B cell (primary cell): ENCODE measurements at regions not wholly inside any gene's neighbourhood (a gene's known extent, or its start where the extent isn't known, plus 50 kb on each side); places are given as distances from the start of the nearest gene placed in this dataset.

ENCODE experiments used
- ATAC-seq: fragments of 200-7000 bp; cut with Tn5 transposase; one replicate; pipeline ENCODE4 v1.10.0; 2021; ENCODE audit warnings: low read depth, mild to moderate bottlenecking, moderate number of reproducible peaks, moderate library complexity
- CTCF ChIA-PET: fragments of 350-600 bp; sonication (Branson Sonifier 250); formaldehyde crosslinking; loops from one replicate; lab custom pipeline; 2021; ENCODE audit warnings: antibody characterized with exemption, inconsistent platforms; lab: Charles Lee
- POLR2A ChIA-PET: fragments of 350-600 bp; sonication (Branson Sonifier 250); formaldehyde crosslinking; loops from one replicate; lab custom pipeline; 2021; ENCODE audit warnings: antibody characterized with exemption; lab: Charles Lee
- DNase-seq: peaks from one replicate; pipeline ENCODE4 v3.0.0; 2013
- H2AFZ ChIP-seq: 2 replicates; pipeline ENCODE4 v1.6.1; 2012; ENCODE audit warnings: mild to moderate bottlenecking, low read depth, low read length; ENCODE audit not compliant: insufficient read depth, poor library complexity, severe bottlenecking
- H3K27ac ChIP-seq, 2 donors: 1 replicate in 1 of 2; 2 replicates in 1 of 2; pipeline ENCODE4 v1.5.1; 2012 to 2013; ENCODE audit warnings: low read length in 2 of 2, mild to moderate bottlenecking in 2 of 2, moderate library complexity in 1 of 2
- H3K27me3 ChIP-seq, 4 experiments: fragments of 200-600 bp in 1 of 4; sonication (generic) in 1 of 4; replicated peaks in 1 of 4; 1 replicate in 2 of 4; 2 replicates in 2 of 4; pipeline versions ENCODE4 v1.6.1 to v1.7.0; 2013 to 2016; ENCODE audit warnings: low read length in 3 of 4, mild to moderate bottlenecking in 2 of 4, mixed read lengths in 1 of 4, moderate library complexity in 1 of 4; ENCODE audit not compliant: insufficient read depth in 4 of 4, control insufficient read depth in 3 of 4; ENCODE audit errors: control extremely low read depth in 1 of 4
- H3K36me3 ChIP-seq, 2 experiments: replicated peaks in 1 of 2; 1 replicate in 1 of 2; 2 replicates in 1 of 2; pipeline versions ENCODE4 v1.6.1 to v1.7.1; 2013; ENCODE audit warnings: low read length in 1 of 2; ENCODE audit not compliant: insufficient read depth in 2 of 2, control insufficient read depth in 1 of 2; ENCODE audit errors: control extremely low read depth in 1 of 2, extremely low read depth in 1 of 2
- H3K4me1 ChIP-seq, 2 donors: fragments of 200-600 bp in 1 of 2; sonication (generic) in 1 of 2; 1 replicate in 1 of 2; 2 replicates in 1 of 2; pipeline versions ENCODE4 v1.5.1 to v1.6.1; 2013 to 2017; ENCODE audit warnings: low read length in 2 of 2; ENCODE audit not compliant: control insufficient read depth in 2 of 2, insufficient read depth in 2 of 2
- H3K4me2 ChIP-seq: replicated peaks from 2 replicates; pipeline ENCODE3; 2012; ENCODE audit warnings: mild to moderate bottlenecking, low read depth, low read length; ENCODE audit not compliant: poor library complexity, severe bottlenecking
- H3K4me3 ChIP-seq, 5 experiments: fragments of 200-600 bp in 1 of 5; sonication (generic) in 1 of 5; 1 replicate in 3 of 5; 2 replicates in 2 of 5; pipeline versions ENCODE4 v1.5.1 to v1.7.0; 2011 to 2016; ENCODE audit warnings: low read length in 4 of 5, mild to moderate bottlenecking in 4 of 5, low read depth in 2 of 5, control low read depth in 1 of 5, moderate library complexity in 1 of 5; ENCODE audit not compliant: insufficient read depth in 1 of 5; ENCODE audit errors: control extremely low read depth in 1 of 5, extremely low read depth in 1 of 5
- H3K79me2 ChIP-seq: fragments of 200-600 bp; sonication (generic); one replicate; pipeline ENCODE4 v1.6.0; 2016; ENCODE audit warnings: low read length; ENCODE audit not compliant: control insufficient read depth, insufficient read depth
- H3K9ac ChIP-seq: fragments of 200-600 bp; sonication (generic); 2 replicates; pipeline ENCODE4 v1.6.1; 2017; ENCODE audit warnings: mild to moderate bottlenecking, low read length, moderate library complexity
- H3K9me3 ChIP-seq, 3 donors: one replicate each; pipeline versions ENCODE4 v1.6.1 to v1.7.1; 2013; ENCODE audit warnings: low read length in 2 of 3; ENCODE audit not compliant: control insufficient read depth in 2 of 3, insufficient read depth in 1 of 3; ENCODE audit errors: control extremely low read depth in 1 of 3
- H4K20me1 ChIP-seq: 2 replicates; pipeline ENCODE4 v1.6.0; 2012; ENCODE audit warnings: mild to moderate bottlenecking, low read length; ENCODE audit not compliant: insufficient read depth, control insufficient read depth, poor library complexity, severe bottlenecking
- H3K27ac Mint-ChIP-seq: one replicate; pipeline ENCODE4 v1.8.0; 2021; ENCODE audit warnings: mixed read lengths
- H3K27me3 Mint-ChIP-seq: one replicate; pipeline ENCODE4 v1.8.0; 2021; ENCODE audit warnings: mixed read lengths
- H3K4me1 Mint-ChIP-seq: one replicate; pipeline ENCODE4 v1.8.0; 2021; ENCODE audit warnings: mixed read lengths
- H3K4me3 Mint-ChIP-seq: one replicate; pipeline ENCODE4 v1.8.0; 2021; ENCODE audit warnings: mixed read lengths
- H3K9me3 Mint-ChIP-seq: one replicate; pipeline ENCODE4 v1.8.0; 2022; ENCODE audit warnings: mixed read lengths; ENCODE audit not compliant: insufficient read depth
- EZH2 ChIP-seq: IDR thresholded peaks from 2 replicates; pipeline ENCODE4 v1.6.1; 2012; ENCODE audit warnings: borderline replicate concordance, low read depth, mild to moderate bottlenecking, moderate library complexity, low read length; ENCODE audit not compliant: insufficient read depth, poor library complexity, severe bottlenecking
- WGBS: methylation state at CpG from one replicate; pipeline ENCODE4 v1.1.5; 2013; ENCODE audit warnings: missing lambda C conversion rate; ENCODE audit not compliant: insufficient coverage; 5-methylcytosine and 5-hydroxymethylcytosine counted together
- intact Hi-C: fragments of 100-400 bp; cut with micrococcal nuclease; formaldehyde crosslinking; loops from one replicate; pipeline ENCODE4 v1.10.0; 2022
- TF ChIP-seq, protein P1 (sequence below): fragments of 200-600 bp; IDR thresholded peaks from one replicate; pipeline ENCODE4 v1.8.0; 2022; ENCODE audit warnings: antibody characterized with exemption, mild to moderate bottlenecking

DNA sequence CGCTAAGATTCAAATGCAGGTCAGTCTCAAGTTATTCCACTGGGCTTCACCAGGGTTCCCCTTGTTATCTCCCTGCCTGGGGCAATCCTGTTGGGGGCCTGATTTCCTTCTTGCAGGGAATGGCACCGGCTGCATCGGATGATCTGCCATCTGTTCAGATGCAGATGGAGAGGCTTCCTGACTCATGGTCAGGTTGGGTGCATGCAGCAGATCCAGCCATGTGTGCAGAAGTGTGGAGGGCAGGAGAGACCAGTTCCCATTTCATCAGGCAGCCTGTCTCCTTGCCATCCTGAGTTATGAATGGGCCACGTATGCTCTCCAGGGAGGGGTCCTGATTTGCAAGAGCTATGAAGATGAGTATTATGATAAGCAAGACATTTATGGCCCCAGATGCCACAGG is 161.2 kb upstream of the PLET1 start:
- CTCF ChIA-PET = no interaction called here
- H3K9me3 Mint-ChIP-seq = no peaks in the 10 kb centered on the region

DNA sequence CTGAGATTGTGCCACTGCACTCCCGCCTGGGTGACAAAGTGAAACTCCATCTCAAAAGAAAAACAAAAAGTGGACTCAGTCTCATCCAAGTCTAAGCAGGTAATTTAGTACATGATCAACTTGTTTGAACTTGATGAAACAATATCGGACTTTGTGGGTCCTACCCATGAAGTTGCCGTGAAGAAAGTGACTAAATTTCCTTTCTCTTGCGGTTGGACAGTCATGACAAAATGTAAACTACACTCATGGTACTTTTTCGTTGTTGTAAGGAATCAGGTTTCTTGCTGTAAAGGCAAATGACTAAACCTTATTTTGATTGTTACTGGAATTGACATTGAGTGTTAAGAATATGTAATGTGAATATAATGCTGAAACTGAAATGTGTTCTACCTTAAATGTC is 164.5 kb upstream of the PLET1 start:
- no peaks in the 10 kb centered on the region for H3K79me2 ChIP-seq
- H3K9me3 ChIP-seq = peaks cover 0 to 6% (median 1%) of the 10 kb centered on the region in 3 donors
- Mint-ChIP-seq H3K27ac (no peak overlapping the region), H3K4me3 (no peak overlapping the region), H3K4me1 (no peaks in the 10 kb centered on the region), H3K9me3 (peaks cover 12% of the 10 kb centered on the region), H3K27me3 (no peaks in the 10 kb centered on the region)
- H3K9ac ChIP-seq = no peak overlapping the region
- H4K20me1 ChIP-seq = no peaks in the 10 kb centered on the region
- no peak overlapping the region for H3K4me3 ChIP-seq
- DNase-seq (no peak), ATAC-seq (no peak)
- intact Hi-C loops = no loop called here
- POLR2A ChIA-PET = no interaction called here
- CTCF ChIA-PET = no interaction called here
- TF ChIP-seq, protein P1, sequence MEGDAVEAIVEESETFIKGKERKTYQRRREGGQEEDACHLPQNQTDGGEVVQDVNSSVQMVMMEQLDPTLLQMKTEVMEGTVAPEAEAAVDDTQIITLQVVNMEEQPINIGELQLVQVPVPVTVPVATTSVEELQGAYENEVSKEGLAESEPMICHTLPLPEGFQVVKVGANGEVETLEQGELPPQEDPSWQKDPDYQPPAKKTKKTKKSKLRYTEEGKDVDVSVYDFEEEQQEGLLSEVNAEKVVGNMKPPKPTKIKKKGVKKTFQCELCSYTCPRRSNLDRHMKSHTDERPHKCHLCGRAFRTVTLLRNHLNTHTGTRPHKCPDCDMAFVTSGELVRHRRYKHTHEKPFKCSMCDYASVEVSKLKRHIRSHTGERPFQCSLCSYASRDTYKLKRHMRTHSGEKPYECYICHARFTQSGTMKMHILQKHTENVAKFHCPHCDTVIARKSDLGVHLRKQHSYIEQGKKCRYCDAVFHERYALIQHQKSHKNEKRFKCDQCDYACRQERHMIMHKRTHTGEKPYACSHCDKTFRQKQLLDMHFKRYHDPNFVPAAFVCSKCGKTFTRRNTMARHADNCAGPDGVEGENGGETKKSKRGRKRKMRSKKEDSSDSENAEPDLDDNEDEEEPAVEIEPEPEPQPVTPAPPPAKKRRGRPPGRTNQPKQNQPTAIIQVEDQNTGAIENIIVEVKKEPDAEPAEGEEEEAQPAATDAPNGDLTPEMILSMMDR = no peak
- TF ChIP-seq EZH2 = no peak
- H3K36me3 ChIP-seq = no peaks in the 10 kb centered on the region
- H3K4me2 ChIP-seq = no peak overlapping the region
- H3K4me1 ChIP-seq = no peaks in the 10 kb centered on the region
- WGBS = 43% methylated on average over 2 of the region's 5 CpGs
- no peak overlapping the region for H3K27ac ChIP-seq
- H3K27me3 ChIP-seq = peaks cover 0 to 5% (median 1%) of the 10 kb centered on the region in 4 experiments
- no peak overlapping the region for H2AFZ ChIP-seq

More for the DNA sequence above, 161.2 kb upstream of the PLET1 start:
- Histone ChIP-seq H4K20me1 (no peaks in the 10 kb centered on the region), H3K9me3 (peaks cover 0 to 6% (median 0%) of the 10 kb centered on the region in 3 donors), H3K36me3 (no peaks in the 10 kb centered on the region), H2AFZ (no peak overlapping the region), H3K9ac (no peak overlapping the region), H3K27me3 (peaks cover 0 to 5% (median 1%) of the 10 kb centered on the region in 4 experiments), H3K4me2 (no peak overlapping the region), H3K27ac (no peak overlapping the region), H3K79me2 (no peaks in the 10 kb centered on the region), H3K4me1 (no peaks in the 10 kb centered on the region), H3K4me3 (no peak overlapping the region)
- H3K4me3 Mint-ChIP-seq = no peak overlapping the region
- no peak overlapping the region for H3K27ac Mint-ChIP-seq
- no peak for TF ChIP-seq EZH2
- TF ChIP-seq, protein P1 = no peak
- H3K27me3 Mint-ChIP-seq = peaks cover 5% of the 10 kb centered on the region
- POLR2A ChIA-PET = no interaction called here
- 83% methylated on average over 3 of the region's 4 CpGs for WGBS
- intact Hi-C loops = no loop called here
- no peaks in the 10 kb centered on the region for H3K4me1 Mint-ChIP-seq
- no peak for ATAC-seq
- DNase-seq = no peak
